ENCODE measurements at regions not wholly inside any gene's neighbourhood (a gene's known extent, or its start where the extent isn't known, plus 50 kb on each side); places are given as distances from the start of the nearest gene placed in this dataset.

- TF ChIP-seq CTCF (IDR thresholded peaks at IDR 0.05): no peak
- ChIA-PET POLR2A (no interaction called here), CTCF (no interaction called here)
- no peaks in the 10 kb centered on the region for H3K27me3 Mint-ChIP-seq
- intact Hi-C loops (cut with micrococcal nuclease): no loop called here
- no peak for DNase-seq
- no peak for ATAC-seq
- H3K27ac Mint-ChIP-seq: no peak overlapping the region
- no peaks in the 10 kb centered on the region for H3K36me3 Mint-ChIP-seq (ENCODE audit: low read depth)
- H3K9me3 Mint-ChIP-seq: no peaks in the 10 kb centered on the region
- no peaks in the 10 kb centered on the region for H3K4me1 Mint-ChIP-seq (ENCODE audit: low read depth)
- no peak overlapping the region for H3K4me3 Mint-ChIP-seq
Observed at GRCh38 chr13:50726164-50726563, 117.3 kb downstream of the DLEU7 start.

DNA sequence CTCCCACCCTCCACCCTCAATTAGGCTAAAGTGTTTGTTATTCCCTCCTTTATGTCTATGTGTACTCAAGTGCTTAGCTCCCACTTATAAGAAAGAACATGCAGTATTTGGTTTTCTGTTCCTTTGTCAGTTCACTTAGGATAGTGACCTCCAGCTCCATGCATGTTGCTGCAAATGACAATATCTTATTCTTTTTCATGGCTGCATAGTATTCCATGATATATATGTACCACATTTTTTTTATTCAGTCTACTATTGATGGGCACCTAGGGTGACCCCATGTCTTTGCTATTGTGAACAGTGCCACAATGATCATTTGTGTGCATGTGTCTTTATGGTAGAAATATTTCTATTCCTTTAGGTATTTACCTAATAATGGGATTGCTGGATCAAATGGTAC is 114.3 kb downstream of the DLEU7 start:
- intact Hi-C loops (cut with micrococcal nuclease): no loop called here
- no peak for TF ChIP-seq CTCF (IDR thresholded peaks at IDR 0.05)
- POLR2A ChIA-PET: no interaction called here
- ATAC-seq (no peak), DNase-seq (no peak)
- no peaks in the 10 kb centered on the region for H3K27me3 Mint-ChIP-seq
- no peak overlapping the region for H3K4me3 Mint-ChIP-seq
- CTCF ChIA-PET: no interaction called here
- no peaks in the 10 kb centered on the region for H3K36me3 Mint-ChIP-seq (ENCODE audit: low read depth)
- H3K4me1 Mint-ChIP-seq (ENCODE audit: low read depth): peaks cover 5% of the 10 kb centered on the region
- H3K9me3 Mint-ChIP-seq: no peaks in the 10 kb centered on the region
- no peak overlapping the region for H3K27ac Mint-ChIP-seq

DNA sequence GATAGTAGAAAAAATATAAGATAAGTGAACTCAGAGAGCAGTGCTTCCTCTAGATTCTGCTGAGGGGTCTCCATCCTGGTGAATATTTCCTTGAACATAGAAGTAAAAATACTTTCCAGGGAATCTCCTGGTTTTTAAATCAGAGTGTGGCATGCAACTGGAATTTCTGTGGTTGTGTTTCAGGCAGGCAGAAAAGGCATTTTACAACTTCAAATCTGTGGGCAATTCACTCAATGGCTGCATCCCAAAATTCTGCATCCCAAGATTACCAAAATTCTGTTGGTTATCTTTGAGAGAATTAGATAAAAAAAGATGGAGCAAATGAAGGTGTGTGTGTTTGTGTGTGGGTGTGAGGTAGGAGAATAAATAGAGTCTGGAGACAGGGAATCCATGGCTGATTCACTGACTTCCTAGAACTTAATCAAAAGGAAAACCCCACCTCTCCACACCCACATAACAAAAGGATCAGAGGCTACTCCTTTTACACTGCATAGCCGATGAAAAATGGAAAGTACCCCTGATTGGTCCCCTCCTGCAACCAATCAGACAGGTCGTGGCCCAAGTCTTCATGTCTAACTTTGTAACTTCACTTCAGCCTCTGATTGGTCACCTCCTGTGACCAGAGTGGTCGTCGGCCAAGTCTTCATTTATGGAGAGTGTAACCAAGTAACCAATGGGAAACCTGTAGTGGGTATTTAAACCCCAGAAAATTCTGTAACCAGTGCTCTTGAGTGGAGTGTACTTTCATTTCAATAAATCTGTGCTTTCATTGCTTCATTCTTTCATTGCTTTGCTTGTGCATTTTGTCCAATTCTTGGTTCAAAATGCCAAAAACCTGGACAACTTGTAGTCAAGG is 112.8 kb downstream of the DLEU7 start:
- Mint-ChIP-seq H3K27ac (no peak overlapping the region), H3K4me1 (ENCODE audit: low read depth) (peaks cover 5% of the 10 kb centered on the region), H3K4me3 (no peak overlapping the region), H3K27me3 (no peaks in the 10 kb centered on the region), H3K36me3 (ENCODE audit: low read depth) (no peaks in the 10 kb centered on the region), H3K9me3 (no peaks in the 10 kb centered on the region)
- DNase-seq (no peak), ATAC-seq (no peak)
- TF ChIP-seq CTCF (IDR thresholded peaks at IDR 0.05): no peak
- intact Hi-C loops (cut with micrococcal nuclease): no loop called here
- CTCF ChIA-PET: no interaction called here
- POLR2A ChIA-PET: no interaction called here

- H3K4me1 Mint-ChIP-seq (ENCODE audit: low read depth): peaks cover 5% of the 10 kb centered on the region
- intact Hi-C loops (cut with micrococcal nuclease): no loop called here
- no peak for ATAC-seq
- DNase-seq: no peak
- no peak overlapping the region for H3K27ac Mint-ChIP-seq
- H3K4me3 Mint-ChIP-seq: no peak overlapping the region
- H3K36me3 Mint-ChIP-seq (ENCODE audit: low read depth): no peaks in the 10 kb centered on the region
- TF ChIP-seq CTCF (IDR thresholded peaks at IDR 0.05): no peak
- POLR2A ChIA-PET: no interaction called here
- no peaks in the 10 kb centered on the region for H3K27me3 Mint-ChIP-seq
- no peaks in the 10 kb centered on the region for H3K9me3 Mint-ChIP-seq
- CTCF ChIA-PET: no interaction called here
Observed at GRCh38 chr13:50731400-50731799, 112.1 kb downstream of the DLEU7 start.

GRCh38 chr13:50732712-50733111 is 110.8 kb downstream of the DLEU7 start:
- H3K9me3 Mint-ChIP-seq: no peaks in the 10 kb centered on the region
- no peaks in the 10 kb centered on the region for H3K36me3 Mint-ChIP-seq (ENCODE audit: low read depth)
- TF ChIP-seq CTCF (IDR thresholded peaks at IDR 0.05): no peak
- H3K27me3 Mint-ChIP-seq: no peaks in the 10 kb centered on the region
- ATAC-seq (no peak), DNase-seq (no peak)
- peaks cover 5% of the 10 kb centered on the region for H3K4me1 Mint-ChIP-seq (ENCODE audit: low read depth)
- ChIA-PET CTCF (interaction anchor here (1.0 kb wide), 1 partner anchor 18 kb away, joined by 4 read pairs; no protein-coding TSS in a partner anchor), POLR2A (no interaction called here)
- no peak overlapping the region for H3K27ac Mint-ChIP-seq
- no peak overlapping the region for H3K4me3 Mint-ChIP-seq
- intact Hi-C loops (cut with micrococcal nuclease): no loop called here
